Stimulated activated effector memory CD8-positive, alpha-beta T cell treated with anti-CD3 and anti-CD28 coated beads, Interleukin-12 subunit alpha, Interleukin-12 subunit beta, amount 100 ng/mL, for 72 hours (primary cell): ENCODE measurements at regions not wholly inside any gene's neighbourhood (a gene's known extent, or its start where the extent isn't known, plus 50 kb on each side); places are given as distances from the start of the nearest gene placed in this dataset.
A peak's percentile ranks its signal among the peaks of the same experiment; 100 is the strongest.

Experiments used
- ATAC-seq: fragments of 150-1000 bp; cut with Tn5 transposase; 2 replicates; pipeline ENCODE4 v1.10.0; 2021
- DNase-seq, 2 donors: peaks; one replicate each; pipeline ENCODE4 v3.0.0; 2021 to 2022; ENCODE audit warnings: low spot score in 2 of 2
- H3K27ac Mint-ChIP-seq: one replicate; pipeline ENCODE4 v1.8.0; 2022; ENCODE audit warnings: mild to moderate bottlenecking, mixed read lengths
- H3K36me3 Mint-ChIP-seq: one replicate; pipeline ENCODE4 v1.8.0; 2022; ENCODE audit warnings: mild to moderate bottlenecking, mixed read lengths
- H3K4me1 Mint-ChIP-seq: one replicate; pipeline ENCODE4 v1.8.0; 2022; ENCODE audit warnings: mixed read lengths
- H3K4me3 Mint-ChIP-seq: one replicate; pipeline ENCODE4 v1.8.0; 2022; ENCODE audit warnings: mild to moderate bottlenecking, mixed read lengths
- H3K9me3 Mint-ChIP-seq: one replicate; pipeline ENCODE4 v1.8.0; 2022; ENCODE audit warnings: mixed read lengths

DNA sequence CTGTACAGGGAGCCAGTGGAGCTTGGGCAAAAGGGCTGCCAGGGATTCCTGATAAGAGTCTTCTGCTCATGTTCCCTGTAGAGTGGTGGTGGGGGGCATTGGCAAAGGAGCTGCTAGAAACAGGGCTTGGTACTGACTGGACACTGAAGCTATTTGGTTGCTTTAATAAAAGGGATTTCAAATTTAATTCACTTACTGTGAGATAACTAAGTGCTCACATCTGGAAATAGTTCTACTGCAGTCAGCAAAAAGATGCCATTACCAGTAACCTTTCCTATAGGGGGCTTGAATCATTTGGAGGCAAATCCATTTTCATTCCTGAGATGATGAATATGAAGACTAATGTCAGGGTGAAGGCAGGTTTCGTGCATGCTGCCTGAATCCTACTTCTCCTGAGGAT is 94.3 kb upstream of the DOCK10 start:
- H3K36me3 Mint-ChIP-seq: no peaks in the 10 kb centered on the region
- H3K4me3 Mint-ChIP-seq: no peak overlapping the region
- no peak overlapping the region for H3K27ac Mint-ChIP-seq
- H3K9me3 Mint-ChIP-seq: peaks cover 8% of the 10 kb centered on the region
- no peak for DNase-seq
- no peaks in the 10 kb centered on the region for H3K4me1 Mint-ChIP-seq
- no peak for ATAC-seq

- H3K4me3 Mint-ChIP-seq: no peak overlapping the region
- H3K4me1 Mint-ChIP-seq: no peaks in the 10 kb centered on the region
- no peak for ATAC-seq
- DNase-seq: no peak
- no peak overlapping the region for H3K27ac Mint-ChIP-seq
- no peaks in the 10 kb centered on the region for H3K9me3 Mint-ChIP-seq
- H3K36me3 Mint-ChIP-seq: no peaks in the 10 kb centered on the region
These were observed 89.6 kb upstream of the DOCK10 start for GRCh38 chr2:225131898-225132297.

DNA sequence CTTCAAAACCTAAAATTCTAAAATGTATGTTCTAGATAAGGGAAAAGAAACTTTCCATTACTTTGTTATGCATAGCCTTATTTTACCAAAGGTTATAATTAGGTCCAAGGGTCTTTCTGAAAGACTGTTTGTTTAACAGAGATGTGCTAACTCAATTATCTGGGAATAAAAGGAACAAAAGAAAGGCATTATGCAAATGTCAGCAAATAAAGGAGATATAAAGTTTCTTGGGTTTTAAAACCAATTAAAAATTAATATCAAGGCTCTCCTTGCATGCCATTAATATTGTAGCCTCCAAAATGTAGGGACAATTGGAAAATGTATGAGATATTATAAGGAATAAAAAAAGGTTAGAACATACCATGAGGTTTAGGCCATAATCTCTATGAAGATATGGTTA is 87.8 kb upstream of the DOCK10 start:
- H3K27ac Mint-ChIP-seq: no peak overlapping the region
- no peaks in the 10 kb centered on the region for H3K36me3 Mint-ChIP-seq
- H3K9me3 Mint-ChIP-seq: no peaks in the 10 kb centered on the region
- ATAC-seq (no peak), DNase-seq (no peak)
- H3K4me1 Mint-ChIP-seq: no peaks in the 10 kb centered on the region
- H3K4me3 Mint-ChIP-seq: no peak overlapping the region

GRCh38 chr2:225124311-225125017 is 82.2 kb upstream of the DOCK10 start:
- DNase-seq: no peak
- H3K4me1 Mint-ChIP-seq: peaks cover 6% of the 10 kb centered on the region
- no peak overlapping the region for H3K4me3 Mint-ChIP-seq
- no peaks in the 10 kb centered on the region for H3K36me3 Mint-ChIP-seq
- no peaks in the 10 kb centered on the region for H3K9me3 Mint-ChIP-seq
- no peak for ATAC-seq
- H3K27ac Mint-ChIP-seq: no peak overlapping the region

GRCh38 chr2:225122583-225123486 is 80.6 kb upstream of the DOCK10 start:
- H3K27ac Mint-ChIP-seq: no peak overlapping the region
- ATAC-seq (no peak), DNase-seq (peak; percentile 6 to 57)
- peaks cover 6% of the 10 kb centered on the region for H3K4me1 Mint-ChIP-seq
- H3K9me3 Mint-ChIP-seq: no peaks in the 10 kb centered on the region
- H3K36me3 Mint-ChIP-seq: no peaks in the 10 kb centered on the region
- no peak overlapping the region for H3K4me3 Mint-ChIP-seq

- peak; percentile 51 for ATAC-seq
These were observed 79.7 kb upstream of the DOCK10 start for GRCh38 chr2:225122007-225122406.

DNA sequence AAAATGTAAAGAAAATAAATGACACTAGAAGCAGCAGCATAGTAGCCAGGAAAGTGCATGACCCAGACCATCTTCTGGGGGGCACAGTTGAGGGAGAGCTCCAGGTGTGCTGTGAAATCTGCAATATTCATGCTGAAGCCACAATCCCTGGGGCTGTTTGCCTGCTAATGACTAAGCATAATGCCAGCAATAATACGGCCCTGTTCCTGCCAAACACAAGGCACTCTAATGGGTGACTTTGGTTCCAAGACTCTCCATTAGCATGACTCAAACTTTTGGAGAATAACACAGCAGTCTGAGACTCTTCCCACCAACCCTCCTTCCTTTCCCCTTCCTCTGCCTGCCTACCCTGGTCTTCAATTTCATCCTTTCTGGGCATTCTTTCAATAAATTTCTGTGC is 77.9 kb upstream of the DOCK10 start:
- H3K4me1 Mint-ChIP-seq: peaks cover 6% of the 10 kb centered on the region
- ATAC-seq: no peak

More at GRCh38 chr2:225122007-225122406, 79.7 kb upstream of the DOCK10 start:
- no peaks in the 10 kb centered on the region for H3K9me3 Mint-ChIP-seq
- no peaks in the 10 kb centered on the region for H3K36me3 Mint-ChIP-seq
- no peak for DNase-seq
- H3K4me3 Mint-ChIP-seq: no peak overlapping the region
- peaks cover 6% of the 10 kb centered on the region for H3K4me1 Mint-ChIP-seq
- H3K27ac Mint-ChIP-seq: no peak overlapping the region

DNA sequence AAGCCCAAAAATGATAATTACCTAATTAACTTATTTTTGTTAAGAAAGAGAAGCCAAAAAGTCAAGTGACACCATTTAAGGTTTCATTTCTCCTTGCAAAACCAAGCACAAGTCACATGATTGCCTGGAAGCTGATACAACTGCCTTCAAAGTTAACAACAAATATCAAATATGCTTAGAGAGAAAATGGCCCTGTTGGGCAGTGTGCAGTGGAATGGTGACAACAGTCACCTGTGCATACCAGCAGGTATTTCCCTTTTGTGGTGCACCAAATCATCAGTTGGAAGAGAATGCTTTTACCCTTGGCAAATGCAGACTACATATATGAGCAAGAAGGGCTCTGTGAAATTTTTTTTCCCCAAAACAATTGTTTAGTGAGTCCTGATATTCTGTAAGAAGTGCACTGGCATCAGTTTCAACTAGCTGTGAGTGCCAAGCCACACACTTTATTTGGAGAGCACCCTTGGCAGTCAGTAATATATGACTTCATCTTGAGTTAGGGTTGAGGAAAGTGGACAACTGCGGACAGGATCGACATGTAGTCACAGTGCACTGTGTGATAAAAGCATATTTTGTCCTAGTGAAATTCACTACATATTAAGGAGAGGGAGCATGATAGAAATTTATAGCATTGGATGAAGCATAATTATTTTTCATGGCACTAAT is 74.9 kb upstream of the DOCK10 start:
- no peaks in the 10 kb centered on the region for H3K36me3 Mint-ChIP-seq
- H3K4me3 Mint-ChIP-seq: no peak overlapping the region
- no peaks in the 10 kb centered on the region for H3K4me1 Mint-ChIP-seq
- no peaks in the 10 kb centered on the region for H3K9me3 Mint-ChIP-seq
- DNase-seq (no peak), ATAC-seq (no peak)
- no peak overlapping the region for H3K27ac Mint-ChIP-seq

More for the DNA sequence above, 77.9 kb upstream of the DOCK10 start:
- Mint-ChIP-seq H3K36me3 (no peaks in the 10 kb centered on the region), H3K9me3 (no peaks in the 10 kb centered on the region), H3K4me3 (no peak overlapping the region), H3K27ac (no peak overlapping the region)
- no peak for DNase-seq

DNA sequence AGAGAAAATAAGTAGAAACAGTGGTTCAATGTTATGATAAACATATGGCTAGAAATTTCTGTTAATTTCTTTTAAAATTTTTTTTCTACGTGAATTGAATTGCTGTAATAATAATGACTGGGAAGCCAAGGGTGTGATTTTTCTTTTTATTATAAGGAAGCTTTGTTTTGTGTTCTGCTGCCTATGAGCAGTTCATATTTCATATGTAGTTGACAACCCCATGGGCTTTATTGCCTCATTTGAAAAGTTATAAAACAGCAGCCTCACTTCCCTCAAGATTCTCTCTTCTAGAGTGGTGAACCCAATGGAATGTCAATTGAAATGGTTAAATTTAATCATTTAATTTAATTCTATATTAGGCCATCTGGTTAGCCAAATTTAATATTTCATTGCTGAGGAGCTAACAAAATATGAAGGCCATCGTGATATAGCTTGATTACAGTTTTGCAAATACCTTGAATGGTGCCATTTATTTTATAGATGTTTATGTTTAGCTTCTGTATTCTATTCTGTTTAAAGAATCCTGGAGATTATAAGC is 72.6 kb upstream of the DOCK10 start:
- H3K36me3 Mint-ChIP-seq: no peaks in the 10 kb centered on the region
- no peak for ATAC-seq
- no peak overlapping the region for H3K4me3 Mint-ChIP-seq
- DNase-seq: no peak
- H3K9me3 Mint-ChIP-seq: no peaks in the 10 kb centered on the region
- no peak overlapping the region for H3K27ac Mint-ChIP-seq
- no peaks in the 10 kb centered on the region for H3K4me1 Mint-ChIP-seq

GRCh38 chr2:225113371-225114015 is 71.2 kb upstream of the DOCK10 start:
- Mint-ChIP-seq H3K4me3 (no peak overlapping the region), H3K9me3 (no peaks in the 10 kb centered on the region), H3K27ac (no peak overlapping the region), H3K36me3 (no peaks in the 10 kb centered on the region), H3K4me1 (no peaks in the 10 kb centered on the region)
- ATAC-seq (no peak), DNase-seq (no peak)

GRCh38 chr2:225112362-225113126 is 70.3 kb upstream of the DOCK10 start:
- ATAC-seq (no peak), DNase-seq (no peak)
- H3K4me3 Mint-ChIP-seq: no peak overlapping the region
- H3K4me1 Mint-ChIP-seq: no peaks in the 10 kb centered on the region
- no peaks in the 10 kb centered on the region for H3K9me3 Mint-ChIP-seq
- no peaks in the 10 kb centered on the region for H3K36me3 Mint-ChIP-seq
- no peak overlapping the region for H3K27ac Mint-ChIP-seq

DNA sequence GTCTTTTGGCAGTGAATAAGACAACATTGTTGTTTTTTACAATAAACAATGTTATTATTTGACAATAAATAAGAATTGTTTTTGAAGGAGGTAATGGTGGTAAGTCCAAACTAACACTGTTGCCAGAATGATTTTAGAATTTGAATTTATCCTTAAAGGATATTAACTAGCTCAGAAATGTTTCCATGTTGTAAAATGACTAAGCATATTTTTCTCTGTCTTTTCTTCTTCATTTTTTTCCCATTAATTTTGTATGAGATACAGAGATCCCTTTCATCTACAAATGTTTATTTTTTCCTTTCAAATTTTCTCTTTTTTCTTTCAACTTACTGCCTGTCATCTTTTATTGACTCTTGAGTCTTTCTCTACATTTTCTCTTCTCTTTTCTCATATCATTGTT is 66.5 kb upstream of the DOCK10 start:
- DNase-seq (no peak), ATAC-seq (no peak)
- Mint-ChIP-seq H3K27ac (no peak overlapping the region), H3K36me3 (no peaks in the 10 kb centered on the region), H3K4me1 (no peaks in the 10 kb centered on the region), H3K9me3 (no peaks in the 10 kb centered on the region), H3K4me3 (no peak overlapping the region)

- Mint-ChIP-seq H3K27ac (no peak overlapping the region), H3K9me3 (no peaks in the 10 kb centered on the region), H3K4me3 (no peak overlapping the region), H3K4me1 (no peaks in the 10 kb centered on the region), H3K36me3 (no peaks in the 10 kb centered on the region)
- DNase-seq: no peak
- no peak for ATAC-seq
These were observed 62.7 kb upstream of the DOCK10 start for GRCh38 chr2:225104971-225105370.

- Mint-ChIP-seq H3K27ac (no peak overlapping the region), H3K9me3 (no peaks in the 10 kb centered on the region), H3K4me1 (no peaks in the 10 kb centered on the region), H3K4me3 (no peak overlapping the region), H3K36me3 (no peaks in the 10 kb centered on the region)
- no peak for ATAC-seq
- DNase-seq: no peak
These were observed 62.1 kb upstream of the DOCK10 start for GRCh38 chr2:225104321-225104720.
